H1 (cell line): ENCODE measurements at regions not wholly inside any gene's neighbourhood (a gene's known extent, or its start where the extent isn't known, plus 50 kb on each side); places are given as distances from the start of the nearest gene placed in this dataset.
"Not testable (repeated sequence)": the region's sequence is repeated elsewhere in the genome, so short reads cannot be mapped to it uniquely, and the experiment has no call there.

ENCODE experiments used
- CTCF ChIA-PET: fragments of 300-600 bp; sonication (Branson Sonifier 250); formaldehyde crosslinking; loops from one replicate; lab custom pipeline; 2021; ENCODE audit not compliant: partially characterized antibody; lab: Charles Lee
- POLR2A ChIA-PET: fragments of 300-600 bp; sonication (Branson Sonifier 250); formaldehyde crosslinking; loops from one replicate; lab custom pipeline; 2021; ENCODE audit warnings: inconsistent platforms; ENCODE audit not compliant: partially characterized antibody; lab: Charles Lee
- DNase-seq, 2 experiments: peaks; one replicate each; pipeline versions ENCODE4 v3.0.0 to v3.0.0-alpha.2; 2010 to 2022; ENCODE audit warnings: low spot score in 2 of 2, low read depth in 1 of 2, mixed read lengths in 1 of 2
- FAIRE-seq: peaks from 2 replicates; lab custom pipeline; 2011; peaks lifted over from hg19 to GRCh38; lab: Jason Lieb, UNC
- H2AFZ ChIP-seq: 2 replicates; pipeline ENCODE4 v1.8.1; 2012; ENCODE audit warnings: low read length, inconsistent platforms
- H2AK5ac ChIP-seq: 2 replicates; pipeline ENCODE4 v1.6.1; 2013; ENCODE audit warnings: low read depth, low read length
- H2BK120ac ChIP-seq: replicated peaks from 2 replicates; pipeline ENCODE3; 2013; ENCODE audit warnings: low read depth, low read length, inconsistent platforms
- H2BK12ac ChIP-seq: 2 replicates; pipeline ENCODE4 v1.6.1; 2013; ENCODE audit warnings: low read depth, low read length
- H2BK15ac ChIP-seq: 2 replicates; pipeline ENCODE4 v1.6.1; 2013; ENCODE audit warnings: low read length
- H2BK20ac ChIP-seq: 2 replicates; pipeline ENCODE4 v1.6.1; 2013; ENCODE audit warnings: low read length
- H2BK5ac ChIP-seq: 2 replicates; pipeline ENCODE4 v1.6.1; 2013; ENCODE audit warnings: low read depth, low read length
- H3K14ac ChIP-seq: 2 replicates; pipeline ENCODE4 v1.6.1; 2013; ENCODE audit warnings: inconsistent platforms; ENCODE audit not compliant: insufficient read length
- H3K18ac ChIP-seq: 2 replicates; pipeline ENCODE4 v1.6.1; 2013; ENCODE audit warnings: low read length; ENCODE audit errors: extremely low read depth
- H3K23ac ChIP-seq: 2 replicates; pipeline ENCODE4 v1.6.1; 2013; ENCODE audit warnings: inconsistent platforms; ENCODE audit not compliant: insufficient read length
- H3K23me2 ChIP-seq: 2 replicates; pipeline ENCODE4 v1.6.1; 2013; ENCODE audit warnings: low read depth, low read length
- H3K27ac ChIP-seq: 2 replicates; pipeline ENCODE4 v1.6.1; 2011; ENCODE audit warnings: low read depth, low read length, inconsistent platforms
- H3K27me3 ChIP-seq, 4 experiments: replicated peaks in 1 of 4; 1 replicate in 1 of 4; 2 replicates in 3 of 4; pipeline versions ENCODE4 v1.6.1 to v1.8.1; 2011 to 2013; ENCODE audit warnings: low read length in 3 of 4, mild to moderate bottlenecking in 3 of 4, inconsistent platforms in 2 of 4, mixed read lengths in 2 of 4, moderate library complexity in 1 of 4; ENCODE audit not compliant: control insufficient read depth in 3 of 4, insufficient read depth in 3 of 4; ENCODE audit errors: extremely low read depth in 1 of 4
- H3K36me3 ChIP-seq, 4 experiments: 2 replicates each; pipeline versions ENCODE4 v1.6.1 to v1.8.1; 2011 to 2013; ENCODE audit warnings: mild to moderate bottlenecking in 4 of 4, low read length in 3 of 4, moderate library complexity in 2 of 4, control low read depth in 1 of 4, inconsistent platforms in 1 of 4; ENCODE audit not compliant: insufficient read depth in 4 of 4, control insufficient read depth in 2 of 4
- H3K4ac ChIP-seq: replicated peaks from 2 replicates; pipeline ENCODE3; 2013; ENCODE audit warnings: low read length, low read depth, mixed read lengths, inconsistent platforms; ENCODE audit not compliant: insufficient read length
- H3K4me1 ChIP-seq, 4 experiments: replicated peaks in 1 of 4; 1 replicate in 1 of 4; 2 replicates in 3 of 4; pipeline versions ENCODE4 v1.6.1 to v1.8.1; 2011 to 2013; ENCODE audit warnings: low read length in 3 of 4, inconsistent platforms in 2 of 4, mixed read lengths in 1 of 4; ENCODE audit not compliant: insufficient read depth in 4 of 4, control insufficient read depth in 3 of 4
- H3K4me2 ChIP-seq, 2 experiments: 2 replicates each; pipeline versions ENCODE4 v1.6.1 to v1.8.1; 2011 to 2013; ENCODE audit warnings: low read depth in 2 of 2, low read length in 2 of 2, control low read depth in 1 of 2, inconsistent platforms in 1 of 2, mild to moderate bottlenecking in 1 of 2; ENCODE audit not compliant: insufficient read depth in 1 of 2
- H3K4me3 ChIP-seq, 4 experiments: fragments of 200-600, 300-600 bp in 1 of 4; sonication (generic), shearing (Covaris generic), sonication (Bioruptor Twin) in 1 of 4; 2 replicates each; pipeline versions ENCODE4 v1.5.1 to v1.8.1; 2011 to 2016; ENCODE audit warnings: low read length in 4 of 4, low read depth in 3 of 4, control low read depth in 2 of 4, inconsistent platforms in 2 of 4, mild to moderate bottlenecking in 2 of 4, mixed read lengths in 1 of 4, moderate library complexity in 1 of 4; ENCODE audit not compliant: insufficient read depth in 2 of 4; ENCODE audit errors: extremely low read depth in 1 of 4
- H3K56ac ChIP-seq: replicated peaks from 2 replicates; pipeline ENCODE3; 2013; ENCODE audit warnings: low read depth, mild to moderate bottlenecking, mixed read lengths, low read length, inconsistent platforms; ENCODE audit not compliant: insufficient read length
- H3K79me1 ChIP-seq: 2 replicates; pipeline ENCODE4 v1.6.1; 2013; ENCODE audit warnings: low read depth, low read length, control low read depth
- H3K79me2 ChIP-seq, 2 experiments: 2 replicates each; pipeline versions ENCODE4 v1.6.1 to v1.8.1; 2012 to 2013; ENCODE audit warnings: low read length in 2 of 2, mild to moderate bottlenecking in 2 of 2, inconsistent platforms in 1 of 2; ENCODE audit not compliant: insufficient read depth in 2 of 2, control insufficient read depth in 1 of 2
- H3K9ac ChIP-seq, 4 experiments: replicated peaks in 1 of 4; 1 replicate in 1 of 4; 2 replicates in 3 of 4; pipeline versions ENCODE4 v1.6.1 to v1.8.1; 2011 to 2013; ENCODE audit warnings: low read depth in 3 of 4, low read length in 3 of 4, control low read depth in 2 of 4, mild to moderate bottlenecking in 2 of 4, moderate library complexity in 2 of 4, inconsistent platforms in 1 of 4; ENCODE audit errors: extremely low read depth in 1 of 4
- H3K9me3 ChIP-seq, 2 experiments: 2 replicates each; pipeline versions ENCODE4 v1.6.1 to v1.8.1; 2012 to 2013; ENCODE audit warnings: mild to moderate bottlenecking in 2 of 2, moderate library complexity in 2 of 2, control low read depth in 1 of 2, inconsistent platforms in 1 of 2, low read depth in 1 of 2, low read length in 1 of 2, mixed read lengths in 1 of 2; ENCODE audit not compliant: insufficient read depth in 2 of 2
- H4K20me1 ChIP-seq, 2 experiments: replicated peaks in 1 of 2; 2 replicates each; pipeline versions ENCODE3 to v1.8.1; 2011 to 2013; ENCODE audit warnings: inconsistent platforms in 2 of 2, low read length in 2 of 2, mild to moderate bottlenecking in 1 of 2; ENCODE audit not compliant: insufficient read depth in 2 of 2, control insufficient read depth in 1 of 2
- H4K5ac ChIP-seq: 2 replicates; pipeline ENCODE4 v1.6.1; 2013; ENCODE audit warnings: low read length, low read depth, mixed read lengths, inconsistent platforms; ENCODE audit not compliant: insufficient read length
- H4K8ac ChIP-seq: 2 replicates; pipeline ENCODE4 v1.8.0; 2013; ENCODE audit warnings: mild to moderate bottlenecking, moderate library complexity, low read length, inconsistent platforms; ENCODE audit not compliant: insufficient read depth; ENCODE audit errors: extremely low read depth
- H4K91ac ChIP-seq: replicated peaks from 2 replicates; pipeline ENCODE3; 2013; ENCODE audit warnings: low read length, mixed read lengths, inconsistent platforms; ENCODE audit not compliant: insufficient read length
- WGBS, 2 experiments: shearing (Covaris generic) in 1 of 2; methylation state at CpG; one replicate each; pipeline versions ENCODE4 v1.1.6 to v1.1.7; 2013 to 2015; ENCODE audit warnings: low lambda C conversion rate in 2 of 2, mixed read lengths in 2 of 2, inconsistent platforms in 1 of 2, low coverage in 1 of 2, missing lambda C conversion rate in 1 of 2; ENCODE audit not compliant: insufficient replicate concordance in 2 of 2, insufficient coverage in 1 of 2, insufficient read length in 1 of 2; ENCODE audit errors: extremely low coverage in 1 of 2, missing lambda C conversion rate in 1 of 2; 5-methylcytosine and 5-hydroxymethylcytosine counted together

- POLR2A ChIA-PET, H4K8ac ChIP-seq, H3K79me1 ChIP-seq, H4K91ac ChIP-seq, H3K27me3 ChIP-seq, H3K4ac ChIP-seq, H4K5ac ChIP-seq, H2BK120ac ChIP-seq, H3K9ac ChIP-seq, H3K4me2 ChIP-seq, H2BK20ac ChIP-seq, FAIRE-seq, H2AFZ ChIP-seq, H4K20me1 ChIP-seq, H3K36me3 ChIP-seq, CTCF ChIA-PET, H3K23me2 ChIP-seq, H3K79me2 ChIP-seq, H3K18ac ChIP-seq, H3K14ac ChIP-seq, H2BK15ac ChIP-seq, DNase-seq, H3K9me3 ChIP-seq, H3K4me3 ChIP-seq, H3K27ac ChIP-seq, H3K23ac ChIP-seq, H3K56ac ChIP-seq: not testable (repeated sequence)
- Histone ChIP-seq H2AK5ac (peak overlapping the region; percentile 89; the same call in 1 of the 2 replicates), H2BK12ac (peak overlapping the region; percentile 93; the same call in 1 of the 2 replicates), H2BK5ac (0 out of 2 replicates have a peak overlapping the region, but pooled peaks have one; percentile 35), H3K4me1 (peaks cover 3 to 16% (median 9%) of the 10 kb centered on the region in 4 experiments)
- WGBS, 2 experiments, result 94% methylated on average over 9 of the region's 9 CpGs; no CpG with 5 or more reads in 1 of the 2 experiments
Observed at GRCh38 chr2:4244422-4244821, 541.0 kb downstream of the DCDC2C start.
